HT-29 (cell line): ENCODE measurements at regions not wholly inside any gene's neighbourhood (a gene's known extent, or its start where the extent isn't known, plus 50 kb on each side); places are given as distances from the start of the nearest gene placed in this dataset.

ENCODE experiments used
- DNase-seq: peaks from one replicate; pipeline ENCODE4 v3.0.0-alpha.2; 2015; ENCODE audit warnings: low spot score

- no peak for DNase-seq
These were observed 54.7 kb downstream of the GLUD2 start for GRCh38 chrX:121102101-121102500.

DNA sequence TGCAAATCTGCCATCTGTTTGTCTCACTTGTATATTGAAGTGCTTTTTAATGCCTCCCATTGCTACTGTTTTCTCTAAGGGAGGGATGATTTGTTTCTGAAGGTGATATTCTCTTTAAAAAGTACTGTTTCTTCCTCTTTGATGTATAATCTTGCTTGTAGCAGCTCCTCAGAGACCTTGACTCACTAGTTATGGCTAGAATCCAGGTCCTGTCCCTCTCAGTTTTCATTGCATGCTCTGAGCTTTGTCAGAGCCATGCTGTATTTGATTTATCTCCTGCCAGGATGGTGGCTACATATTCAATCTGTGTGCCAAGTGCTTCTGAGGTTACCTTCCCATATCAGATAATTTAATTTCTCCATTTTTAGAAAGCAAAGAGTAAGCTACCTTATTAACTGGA is 56.0 kb downstream of the GLUD2 start:
- DNase-seq = no peak

DNA sequence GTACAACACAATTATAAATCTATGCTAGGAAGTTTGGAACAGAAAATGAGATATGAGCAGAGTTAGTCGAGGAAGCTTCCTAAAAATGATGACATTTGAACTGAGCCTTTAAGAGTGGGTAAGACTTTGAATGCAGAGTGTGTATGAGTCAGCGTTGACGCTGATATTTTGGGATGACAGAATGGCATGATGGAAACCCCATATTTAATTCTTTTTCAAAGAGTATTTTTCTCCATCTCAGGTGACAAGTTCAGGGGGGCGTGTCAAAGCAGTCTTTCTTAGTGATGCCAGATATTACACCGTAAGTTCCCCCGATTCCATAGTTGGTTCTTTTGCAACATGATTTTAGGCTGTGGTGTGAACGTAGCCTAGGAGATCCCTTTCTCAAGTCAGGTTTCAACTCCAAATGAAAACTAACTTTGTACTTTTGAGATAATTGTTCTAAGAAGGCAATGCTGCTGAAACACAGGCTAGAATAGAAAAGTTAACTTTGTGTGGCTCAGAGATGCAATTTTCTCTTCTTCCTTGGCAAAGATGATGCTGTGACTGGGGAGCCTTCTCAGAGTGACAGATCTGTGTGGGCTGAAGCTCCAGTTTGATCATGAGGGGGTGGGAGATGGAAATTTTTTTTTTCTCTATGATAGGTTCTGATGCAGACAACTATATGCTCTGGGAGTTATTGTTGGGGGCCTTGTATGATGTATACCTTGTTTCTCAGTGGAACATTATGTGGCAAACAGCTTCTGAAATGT is 59.2 kb downstream of the GLUD2 start:
- DNase-seq = no peak

- DNase-seq = no peak
These were observed 62.6 kb downstream of the GLUD2 start for GRCh38 chrX:121109986-121110385.

DNA sequence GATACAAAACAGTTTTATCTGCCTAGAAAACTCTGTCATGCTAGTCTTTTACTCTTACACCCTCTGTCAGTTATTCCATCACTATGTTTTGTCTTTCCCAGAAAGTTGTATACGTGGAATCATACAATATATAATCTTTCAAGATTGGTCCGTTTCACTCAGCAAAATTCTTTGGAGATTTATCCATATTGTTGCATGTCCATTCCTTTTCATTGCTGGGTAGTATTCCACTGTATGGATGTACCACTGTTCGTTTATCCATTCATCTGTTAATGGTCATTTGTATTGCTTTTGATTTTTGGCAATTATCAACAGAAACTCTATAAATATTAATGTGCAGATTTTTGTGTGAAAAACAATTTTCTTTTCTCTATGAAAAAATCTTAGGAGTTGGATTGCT is 63.1 kb downstream of the GLUD2 start:
- no peak for DNase-seq

- DNase-seq = no peak
These were observed 67.3 kb downstream of the GLUD2 start for GRCh38 chrX:121114691-121115090.

DNA sequence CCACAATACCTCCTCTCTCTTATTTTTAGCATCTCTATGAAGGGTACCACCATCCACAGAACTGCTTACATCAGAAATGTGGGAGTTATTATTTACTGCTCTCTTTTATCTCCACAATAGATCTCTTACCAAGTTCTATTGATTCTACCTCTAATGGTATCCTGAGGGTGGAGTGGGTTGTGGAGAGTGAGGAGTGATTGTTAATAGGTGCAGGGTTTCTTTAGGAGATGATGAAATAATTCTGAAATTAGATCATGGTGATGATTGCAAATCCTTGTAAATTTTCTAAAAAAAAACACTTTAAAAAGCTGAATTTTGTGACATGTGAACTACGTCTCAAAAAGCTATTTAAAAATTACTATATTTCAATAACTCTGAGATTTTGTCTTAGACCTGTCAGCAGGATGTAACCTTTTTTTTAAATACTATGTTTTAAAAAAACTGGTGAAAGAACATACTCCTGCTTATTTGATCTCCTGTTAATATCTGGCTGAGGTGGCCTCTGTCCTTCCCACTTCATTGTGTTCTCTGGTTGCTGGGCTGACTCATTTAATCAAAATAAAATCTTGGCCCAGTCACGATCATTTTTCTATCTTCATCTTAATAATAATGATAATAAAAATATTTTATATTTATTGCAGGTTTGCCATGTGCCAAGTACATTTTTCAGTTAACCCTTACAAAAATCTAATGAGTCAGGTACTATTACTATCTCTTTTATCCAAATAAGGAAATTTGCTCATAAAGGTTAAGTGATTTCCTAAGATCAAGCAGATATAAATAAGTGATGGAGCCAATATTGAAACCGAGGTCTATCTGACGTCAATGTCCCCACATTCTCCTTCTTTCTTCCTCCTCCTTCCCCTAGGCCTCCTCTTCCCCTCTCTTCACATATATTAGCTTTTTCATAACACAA is 73.5 kb downstream of the GLUD2 start:
- no peak for DNase-seq

- no peak for DNase-seq
These were observed 74.9 kb downstream of the GLUD2 start for GRCh38 chrX:121122332-121122731.

DNA sequence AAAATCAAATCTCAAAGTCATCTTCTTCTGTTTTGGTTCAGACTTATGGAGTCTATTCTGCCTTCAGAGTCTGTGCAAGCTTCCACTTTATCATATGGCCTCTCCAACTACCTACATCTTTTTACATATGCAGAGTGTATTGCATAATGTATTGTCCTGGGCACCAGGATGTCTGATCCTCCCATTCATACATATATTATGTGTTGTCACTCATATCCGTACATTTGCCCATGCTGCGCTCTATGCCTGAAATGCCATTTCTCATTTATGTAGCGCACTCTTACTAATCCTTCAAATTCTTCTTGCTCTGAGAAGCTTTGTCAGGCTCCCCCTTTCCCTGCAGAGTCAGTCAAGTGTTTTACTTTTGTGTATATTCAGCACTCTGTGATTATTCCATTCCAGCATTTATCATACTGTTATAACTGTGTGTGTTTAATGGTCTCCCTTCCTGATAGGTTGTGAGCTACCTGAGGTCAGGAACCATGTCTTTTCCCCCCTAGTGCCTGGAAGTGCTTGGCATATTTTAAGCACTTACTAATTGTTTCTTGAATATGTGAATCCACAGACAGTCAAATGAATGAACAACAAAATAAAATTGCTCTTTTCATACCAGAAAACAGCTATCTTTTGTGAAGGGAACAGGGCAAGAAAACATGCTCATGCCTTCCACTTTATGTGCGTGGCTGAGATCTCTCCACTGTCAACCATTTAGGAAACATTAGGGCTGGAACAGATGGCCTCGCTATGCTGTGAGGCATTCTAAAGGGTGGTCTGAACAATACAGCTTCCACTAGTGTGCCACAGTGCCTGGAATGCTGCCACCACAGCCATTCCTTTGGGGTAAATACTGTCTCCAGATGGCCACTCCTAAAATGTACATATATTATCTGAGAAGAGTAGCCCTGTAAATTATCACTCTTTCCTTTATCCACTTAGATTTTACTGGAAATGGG is 81.8 kb downstream of the GLUD2 start:
- no peak for DNase-seq

- no peak for DNase-seq
These were observed 85.3 kb downstream of the GLUD2 start for GRCh38 chrX:121132675-121133074.

- DNase-seq = no peak
These were observed 88.2 kb downstream of the GLUD2 start for GRCh38 chrX:121135488-121136207.

- no peak for DNase-seq
These were observed 98.7 kb downstream of the GLUD2 start for GRCh38 chrX:121146059-121146628.

DNA sequence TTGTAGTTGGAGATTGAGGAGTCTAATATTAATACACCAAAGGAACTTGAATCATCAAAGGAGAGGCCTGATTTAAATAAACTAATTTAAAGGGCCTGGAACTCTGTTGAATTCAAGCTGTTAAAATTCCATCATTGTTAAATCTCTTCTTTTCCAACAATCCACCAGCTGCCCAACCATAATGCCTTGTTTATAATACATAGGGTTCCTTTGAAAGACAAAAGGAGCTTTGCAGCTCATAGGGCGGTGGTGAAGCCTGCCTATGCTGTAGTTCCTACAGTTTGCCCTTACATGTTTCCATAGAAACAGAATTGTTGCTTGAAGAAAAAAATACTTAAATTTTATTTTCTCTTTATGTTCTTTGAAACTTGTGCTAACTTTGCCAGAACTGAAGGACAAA is 102.8 kb downstream of the GLUD2 start:
- DNase-seq = no peak

- no peak for DNase-seq
These were observed 103.9 kb downstream of the GLUD2 start for GRCh38 chrX:121151293-121151692.

GRCh38 chrX:121154858-121155404 is 107.5 kb downstream of the GLUD2 start:
- no peak for DNase-seq

DNA sequence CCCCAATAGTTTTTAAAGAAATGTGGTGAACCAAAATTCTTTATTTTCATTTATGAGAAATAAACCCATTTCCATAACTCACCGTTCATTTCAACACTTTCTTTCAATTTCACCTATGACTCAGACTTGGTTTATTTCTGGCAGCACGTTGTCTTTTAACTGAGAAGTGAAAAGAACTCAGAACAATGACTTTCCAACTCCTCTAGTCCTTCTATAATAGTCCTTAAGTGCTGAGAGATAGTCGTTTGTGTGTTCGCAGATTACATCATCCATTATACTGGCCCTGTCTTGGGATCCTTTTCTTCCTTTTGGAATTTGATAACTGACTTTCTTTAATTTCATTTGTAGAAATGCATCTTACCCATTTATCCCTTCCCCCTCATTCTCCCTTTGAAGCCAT is 113.6 kb downstream of the GLUD2 start:
- no peak for DNase-seq

DNA sequence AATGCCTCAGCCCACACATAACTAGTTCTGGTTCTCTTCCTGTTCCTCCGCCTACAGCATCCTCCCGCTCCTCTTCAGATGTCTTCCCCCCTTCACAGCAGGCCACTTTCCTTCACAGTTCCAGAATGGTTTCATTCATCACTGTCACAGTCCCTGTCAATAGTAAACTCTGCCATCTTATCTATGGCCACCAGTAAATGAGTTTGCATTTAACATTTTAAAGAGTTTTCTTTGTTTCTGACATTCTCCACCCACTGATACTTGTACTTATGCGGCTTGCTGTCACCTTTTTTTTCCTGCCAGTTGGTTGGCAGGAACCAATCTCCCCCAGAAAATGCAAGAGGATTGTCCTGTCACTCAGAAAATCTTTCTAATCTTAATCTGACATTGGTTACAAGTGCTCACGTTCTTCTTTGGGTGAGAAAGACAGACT is 114.1 kb downstream of the GLUD2 start:
- no peak for DNase-seq

DNA sequence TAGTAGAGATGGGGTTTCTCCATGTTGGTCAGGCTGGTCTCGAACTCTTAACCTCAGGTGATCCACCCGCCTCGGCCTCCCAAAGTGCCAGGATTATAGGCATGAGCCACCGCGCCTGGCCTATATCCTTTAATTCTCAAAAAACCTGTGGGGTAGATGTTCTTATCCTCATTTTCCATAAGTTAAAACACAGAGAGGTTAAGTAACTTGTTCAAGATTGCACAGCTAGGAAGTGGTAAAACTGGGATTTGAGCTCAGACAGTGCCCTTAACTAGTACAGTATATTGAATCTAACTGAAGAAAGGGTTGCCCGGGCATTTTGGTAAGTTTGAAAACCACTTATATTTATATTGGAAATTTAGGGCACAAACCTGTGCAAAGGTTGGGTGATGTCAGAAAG is 116.0 kb downstream of the GLUD2 start:
- DNase-seq = no peak

GRCh38 chrX:121165930-121166359 is 118.5 kb downstream of the GLUD2 start:
- DNase-seq = no peak
